ENCODE measurements at regions not wholly inside any gene's neighbourhood (a gene's known extent, or its start where the extent isn't known, plus 50 kb on each side); places are given as distances from the start of the nearest gene placed in this dataset.

- H3K9me3 ChIP-seq (ENCODE audit: control insufficient read depth in 2 of 3, low read length in 3 of 3), result no peaks in the 10 kb centered on the region
- ChIA-PET CTCF (no interaction called here), POLR2A (no interaction called here)
- no peak overlapping the region for H3K4me3 ChIP-seq (ENCODE audit: low read length)
- DNase-seq, result no peak
- ATAC-seq, result no peak
- H3K27me3 Mint-ChIP-seq, result peaks cover 0 to 7% (median 5%) of the 10 kb centered on the region in 5 donors
- H3K27ac Mint-ChIP-seq, result no peak overlapping the region
- intact Hi-C loops (cut with micrococcal nuclease), result no loop called here
- H3K9me3 Mint-ChIP-seq, result peaks cover 0 to 7% (median 0%) of the 10 kb centered on the region in 11 donors
- no peaks in the 10 kb centered on the region for H3K36me3 Mint-ChIP-seq
- no peak overlapping the region for H3K27ac ChIP-seq (ENCODE audit: low read depth, low read length)
- H3K4me1 ChIP-seq (ENCODE audit: control insufficient read depth in 2 of 2, insufficient read depth in 2 of 2, low read length in 2 of 2), result no peaks in the 10 kb centered on the region
- H3K27me3 ChIP-seq (ENCODE audit: control insufficient read depth in 2 of 2, insufficient read depth in 2 of 2, low read length in 2 of 2), result no peaks in the 10 kb centered on the region
- no peaks in the 10 kb centered on the region for H3K36me3 ChIP-seq (ENCODE audit: control insufficient read depth in 2 of 3, insufficient read depth in 3 of 3, low read length in 3 of 3)
- H3K4me3 Mint-ChIP-seq, result no peak overlapping the region
- H3K4me1 Mint-ChIP-seq, result no peaks in the 10 kb centered on the region
Observed at GRCh38 chrX:3550871-3551270, 162.6 kb downstream of the PRKX start.

- H3K27ac ChIP-seq (ENCODE audit: low read depth, low read length), result no peak overlapping the region
- ChIA-PET CTCF (no interaction called here), POLR2A (no interaction called here)
- Mint-ChIP-seq H3K27me3 (peaks cover 0 to 7% (median 5%) of the 10 kb centered on the region in 5 donors), H3K27ac (no peak overlapping the region), H3K36me3 (no peaks in the 10 kb centered on the region), H3K4me1 (no peaks in the 10 kb centered on the region), H3K4me3 (no peak overlapping the region), H3K9me3 (peaks cover 0 to 6% (median 0%) of the 10 kb centered on the region in 11 donors)
- no peak overlapping the region for H3K4me3 ChIP-seq (ENCODE audit: low read length)
- H3K27me3 ChIP-seq (ENCODE audit: control insufficient read depth in 2 of 2, insufficient read depth in 2 of 2, low read length in 2 of 2), result no peaks in the 10 kb centered on the region
- ATAC-seq, result no peak
- no peak for DNase-seq
- no peaks in the 10 kb centered on the region for H3K36me3 ChIP-seq (ENCODE audit: control insufficient read depth in 2 of 3, insufficient read depth in 3 of 3, low read length in 3 of 3)
- intact Hi-C loops (cut with micrococcal nuclease), result no loop called here
- H3K9me3 ChIP-seq (ENCODE audit: control insufficient read depth in 2 of 3, low read length in 3 of 3), result no peaks in the 10 kb centered on the region
- no peaks in the 10 kb centered on the region for H3K4me1 ChIP-seq (ENCODE audit: control insufficient read depth in 2 of 2, insufficient read depth in 2 of 2, low read length in 2 of 2)
Observed at GRCh38 chrX:3550160-3550751, 163.2 kb downstream of the PRKX start.

GRCh38 chrX:3549411-3549911 lies 164.0 kb downstream of the PRKX start:
- H3K27ac Mint-ChIP-seq, result no peak overlapping the region
- ATAC-seq, result no peak
- H3K9me3 ChIP-seq (ENCODE audit: control insufficient read depth in 2 of 3, low read length in 3 of 3), result no peaks in the 10 kb centered on the region
- no peaks in the 10 kb centered on the region for H3K4me1 ChIP-seq (ENCODE audit: control insufficient read depth in 2 of 2, insufficient read depth in 2 of 2, low read length in 2 of 2)
- H3K27me3 Mint-ChIP-seq, result peaks cover 0 to 7% (median 5%) of the 10 kb centered on the region in 5 donors
- no peak overlapping the region for H3K4me3 ChIP-seq (ENCODE audit: low read length)
- H3K36me3 ChIP-seq (ENCODE audit: control insufficient read depth in 2 of 3, insufficient read depth in 3 of 3, low read length in 3 of 3), result no peaks in the 10 kb centered on the region
- H3K4me1 Mint-ChIP-seq, result no peaks in the 10 kb centered on the region
- no peak overlapping the region for H3K27ac ChIP-seq (ENCODE audit: low read depth, low read length)
- intact Hi-C loops (cut with micrococcal nuclease), result no loop called here
- H3K9me3 Mint-ChIP-seq, result peaks cover 0 to 6% (median 0%) of the 10 kb centered on the region in 11 donors
- DNase-seq, result no peak
- CTCF ChIA-PET, result no interaction called here
- no peaks in the 10 kb centered on the region for H3K36me3 Mint-ChIP-seq
- H3K4me3 Mint-ChIP-seq, result no peak overlapping the region
- POLR2A ChIA-PET, result no interaction called here
- H3K27me3 ChIP-seq (ENCODE audit: control insufficient read depth in 2 of 2, insufficient read depth in 2 of 2, low read length in 2 of 2), result no peaks in the 10 kb centered on the region

- POLR2A ChIA-PET, result no interaction called here
- H3K4me1 Mint-ChIP-seq, result no peaks in the 10 kb centered on the region
- Histone ChIP-seq H3K4me3 (ENCODE audit: low read length) (no peak overlapping the region), H3K27ac (ENCODE audit: low read depth, low read length) (no peak overlapping the region), H3K4me1 (ENCODE audit: control insufficient read depth in 2 of 2, insufficient read depth in 2 of 2, low read length in 2 of 2) (no peaks in the 10 kb centered on the region), H3K36me3 (ENCODE audit: control insufficient read depth in 2 of 3, insufficient read depth in 3 of 3, low read length in 3 of 3) (no peaks in the 10 kb centered on the region), H3K27me3 (ENCODE audit: control insufficient read depth in 2 of 2, insufficient read depth in 2 of 2, low read length in 2 of 2) (no peaks in the 10 kb centered on the region), H3K9me3 (ENCODE audit: control insufficient read depth in 2 of 3, low read length in 3 of 3) (no peaks in the 10 kb centered on the region)
- intact Hi-C loops (cut with micrococcal nuclease), result no loop called here
- peaks cover 0 to 6% (median 0%) of the 10 kb centered on the region in 11 donors for H3K9me3 Mint-ChIP-seq
- H3K27ac Mint-ChIP-seq, result no peak overlapping the region
- no peak for DNase-seq
- no peak for ATAC-seq
- H3K4me3 Mint-ChIP-seq, result no peak overlapping the region
- CTCF ChIA-PET, result no interaction called here
- no peaks in the 10 kb centered on the region for H3K36me3 Mint-ChIP-seq
- peaks cover 0 to 7% (median 5%) of the 10 kb centered on the region in 5 donors for H3K27me3 Mint-ChIP-seq
Observed at GRCh38 chrX:3548765-3549391, 164.6 kb downstream of the PRKX start.

GRCh38 chrX:3545901-3546300 lies 167.5 kb downstream of the PRKX start:
- Histone ChIP-seq H3K27me3 (ENCODE audit: control insufficient read depth in 2 of 2, insufficient read depth in 2 of 2, low read length in 2 of 2) (no peaks in the 10 kb centered on the region), H3K4me1 (ENCODE audit: control insufficient read depth in 2 of 2, insufficient read depth in 2 of 2, low read length in 2 of 2) (no peaks in the 10 kb centered on the region), H3K36me3 (ENCODE audit: control insufficient read depth in 2 of 3, insufficient read depth in 3 of 3, low read length in 3 of 3) (no peaks in the 10 kb centered on the region), H3K4me3 (ENCODE audit: low read length) (no peak overlapping the region), H3K9me3 (ENCODE audit: control insufficient read depth in 2 of 3, low read length in 3 of 3) (no peaks in the 10 kb centered on the region), H3K27ac (ENCODE audit: low read depth, low read length) (no peak overlapping the region)
- no peak for ATAC-seq
- CTCF ChIA-PET, result no interaction called here
- Mint-ChIP-seq H3K9me3 (peaks cover 0 to 24% (median 6%) of the 10 kb centered on the region in 11 donors), H3K27ac (no peak overlapping the region), H3K4me1 (no peaks in the 10 kb centered on the region), H3K4me3 (no peak overlapping the region), H3K27me3 (peaks cover 4 to 15% (median 7%) of the 10 kb centered on the region in 5 donors), H3K36me3 (peaks cover 0 to 4% (median 0%) of the 10 kb centered on the region in 5 donors)
- DNase-seq, result no peak
- intact Hi-C loops (cut with micrococcal nuclease), result no loop called here
- POLR2A ChIA-PET, result no interaction called here

GRCh38 chrX:3541336-3541735 lies 172.1 kb downstream of the PRKX start:
- Mint-ChIP-seq H3K27me3 (peaks cover 0 to 19% (median 6%) of the 10 kb centered on the region in 5 donors), H3K4me1 (no peaks in the 10 kb centered on the region), H3K27ac (no peak overlapping the region), H3K36me3 (peaks cover 0 to 4% (median 0%) of the 10 kb centered on the region in 5 donors), H3K4me3 (no peak overlapping the region), H3K9me3 (peaks cover 3 to 18% (median 6%) of the 10 kb centered on the region in 11 donors)
- no peaks in the 10 kb centered on the region for H3K27me3 ChIP-seq (ENCODE audit: control insufficient read depth in 2 of 2, insufficient read depth in 2 of 2, low read length in 2 of 2)
- H3K4me3 ChIP-seq (ENCODE audit: low read length), result no peak overlapping the region
- ATAC-seq, result no peak
- no peak for DNase-seq
- no peaks in the 10 kb centered on the region for H3K36me3 ChIP-seq (ENCODE audit: control insufficient read depth in 2 of 3, insufficient read depth in 3 of 3, low read length in 3 of 3)
- H3K9me3 ChIP-seq (ENCODE audit: control insufficient read depth in 2 of 3, low read length in 3 of 3), result no peaks in the 10 kb centered on the region
- intact Hi-C loops (cut with micrococcal nuclease), result no loop called here
- POLR2A ChIA-PET, result no interaction called here
- CTCF ChIA-PET, result no interaction called here
- no peak overlapping the region for H3K27ac ChIP-seq (ENCODE audit: low read depth, low read length)
- no peaks in the 10 kb centered on the region for H3K4me1 ChIP-seq (ENCODE audit: control insufficient read depth in 2 of 2, insufficient read depth in 2 of 2, low read length in 2 of 2)

GRCh38 chrX:3540105-3540504 lies 173.3 kb downstream of the PRKX start:
- ATAC-seq, result no peak
- Histone ChIP-seq H3K36me3 (ENCODE audit: control insufficient read depth in 2 of 3, insufficient read depth in 3 of 3, low read length in 3 of 3) (no peaks in the 10 kb centered on the region), H3K27ac (ENCODE audit: low read depth, low read length) (no peak overlapping the region), H3K4me3 (ENCODE audit: low read length) (no peak overlapping the region), H3K4me1 (ENCODE audit: control insufficient read depth in 2 of 2, insufficient read depth in 2 of 2, low read length in 2 of 2) (no peaks in the 10 kb centered on the region), H3K27me3 (ENCODE audit: control insufficient read depth in 2 of 2, insufficient read depth in 2 of 2, low read length in 2 of 2) (no peaks in the 10 kb centered on the region), H3K9me3 (ENCODE audit: control insufficient read depth in 2 of 3, low read length in 3 of 3) (no peaks in the 10 kb centered on the region)
- CTCF ChIA-PET, result no interaction called here
- Mint-ChIP-seq H3K4me1 (no peaks in the 10 kb centered on the region), H3K4me3 (no peak overlapping the region), H3K27ac (no peak overlapping the region), H3K9me3 (peaks cover 3 to 26% (median 11%) of the 10 kb centered on the region in 11 donors), H3K36me3 (peaks cover 0 to 7% (median 3%) of the 10 kb centered on the region in 5 donors), H3K27me3 (peaks cover 0 to 27% (median 12%) of the 10 kb centered on the region in 5 donors)
- intact Hi-C loops (cut with micrococcal nuclease), result no loop called here
- POLR2A ChIA-PET, result no interaction called here
- no peak for DNase-seq
